Esophagus (tissue), 2 donors: ENCODE measurements at regions not wholly inside any gene's neighbourhood (a gene's known extent, or its start where the extent isn't known, plus 50 kb on each side); places are given as distances from the start of the nearest gene placed in this dataset.

Source experiments
- H3K27ac ChIP-seq, 2 donors: one replicate each; pipeline ENCODE4 v1.5.1; 2013; ENCODE audit warnings: low read depth in 2 of 2, mild to moderate bottlenecking in 2 of 2, inconsistent platforms in 1 of 2, low read length in 1 of 2, moderate library complexity in 1 of 2
- H3K27me3 ChIP-seq, 2 donors: one replicate each; pipeline ENCODE4 v1.6.1; 2013; ENCODE audit warnings: low read length in 2 of 2, control low read depth in 1 of 2, mild to moderate bottlenecking in 1 of 2; ENCODE audit not compliant: insufficient read depth in 2 of 2, control insufficient read depth in 1 of 2
- H3K36me3 ChIP-seq, 2 donors: one replicate each; pipeline ENCODE4 v1.6.1; 2013; ENCODE audit warnings: low read length in 1 of 2; ENCODE audit not compliant: control insufficient read depth in 2 of 2, insufficient read depth in 2 of 2
- H3K4me1 ChIP-seq, 2 donors: one replicate each; pipeline ENCODE4 v1.6.1; 2013; ENCODE audit warnings: low read length in 1 of 2; ENCODE audit not compliant: control insufficient read depth in 2 of 2, insufficient read depth in 2 of 2
- H3K4me3 ChIP-seq, 2 donors: one replicate each; pipeline ENCODE4 v1.5.1; 2013; ENCODE audit warnings: low read length in 2 of 2, mild to moderate bottlenecking in 2 of 2, low read depth in 1 of 2, moderate library complexity in 1 of 2
- H3K9me3 ChIP-seq, 2 donors: one replicate each; pipeline ENCODE4 v1.6.1; 2013; ENCODE audit warnings: mild to moderate bottlenecking in 2 of 2, low read depth in 1 of 2, low read length in 1 of 2, moderate library complexity in 1 of 2; ENCODE audit not compliant: control insufficient read depth in 2 of 2, insufficient read depth in 1 of 2
- WGBS, 2 donors: extraction: QIAGEN DNeasy Blood & Tissue Kit; methylation state at CpG; one replicate each; pipeline ENCODE4 v1.1.7; 2013; 5-methylcytosine and 5-hydroxymethylcytosine counted together
- donor health status: healthy with polysubstance abuse.
- donor health status: Bipolar disorder and iron deficiency.

- no peak overlapping the region for H3K4me3 ChIP-seq
- H3K27me3 ChIP-seq = no peaks in the 10 kb centered on the region
- H3K9me3 ChIP-seq = no peaks in the 10 kb centered on the region
- no peaks in the 10 kb centered on the region for H3K4me1 ChIP-seq
- no peak overlapping the region for H3K27ac ChIP-seq
- 74% methylated on average over 5 of the region's 5 CpGs for WGBS, 2 donors
- no peaks in the 10 kb centered on the region for H3K36me3 ChIP-seq
Measured at GRCh38 chr18:25612466-25612865, 260.5 kb upstream of the ZNF521 start.

- H3K27me3 ChIP-seq = no peaks in the 10 kb centered on the region
- 80 to 86% methylated on average over 4 of the region's 4 CpGs for WGBS, 2 donors
- no peak overlapping the region for H3K27ac ChIP-seq
- H3K9me3 ChIP-seq = no peaks in the 10 kb centered on the region
- H3K36me3 ChIP-seq = no peaks in the 10 kb centered on the region
- H3K4me1 ChIP-seq = no peaks in the 10 kb centered on the region
- no peak overlapping the region for H3K4me3 ChIP-seq
Measured at GRCh38 chr18:25608091-25608490, 256.1 kb upstream of the ZNF521 start.

GRCh38 chr18:25604894-25605597, 253.1 kb upstream of the ZNF521 start:
- H3K4me3 ChIP-seq = no peak overlapping the region
- no peaks in the 10 kb centered on the region for H3K4me1 ChIP-seq
- no peaks in the 10 kb centered on the region for H3K36me3 ChIP-seq
- no peak overlapping the region for H3K27ac ChIP-seq
- H3K27me3 ChIP-seq = no peaks in the 10 kb centered on the region
- 83 to 87% methylated on average over 15 of the region's 15 CpGs for WGBS, 2 donors
- no peaks in the 10 kb centered on the region for H3K9me3 ChIP-seq

GRCh38 chr18:25604196-25604893, 252.4 kb upstream of the ZNF521 start:
- no peaks in the 10 kb centered on the region for H3K27me3 ChIP-seq
- H3K4me3 ChIP-seq = no peak overlapping the region
- H3K4me1 ChIP-seq = no peaks in the 10 kb centered on the region
- H3K36me3 ChIP-seq = no peaks in the 10 kb centered on the region
- no peak overlapping the region for H3K27ac ChIP-seq
- 86 to 89% methylated on average over 8 of the region's 8 CpGs for WGBS, 2 donors
- H3K9me3 ChIP-seq = no peaks in the 10 kb centered on the region

GRCh38 chr18:25599443-25599842, 247.5 kb upstream of the ZNF521 start:
- Histone ChIP-seq H3K4me1 (no peaks in the 10 kb centered on the region), H3K9me3 (no peaks in the 10 kb centered on the region), H3K36me3 (no peaks in the 10 kb centered on the region), H3K27me3 (no peaks in the 10 kb centered on the region), H3K27ac (no peak overlapping the region), H3K4me3 (no peak overlapping the region)

GRCh38 chr18:25597476-25597875, 245.5 kb upstream of the ZNF521 start:
- no peak overlapping the region for H3K4me3 ChIP-seq
- H3K4me1 ChIP-seq = no peaks in the 10 kb centered on the region
- H3K27me3 ChIP-seq = no peaks in the 10 kb centered on the region
- H3K27ac ChIP-seq = no peak overlapping the region
- no peaks in the 10 kb centered on the region for H3K9me3 ChIP-seq
- H3K36me3 ChIP-seq = no peaks in the 10 kb centered on the region
- 76 to 78% methylated on average over 9 of the region's 9 CpGs for WGBS, 2 donors

- H3K9me3 ChIP-seq = no peaks in the 10 kb centered on the region
- H3K4me1 ChIP-seq = no peaks in the 10 kb centered on the region
- 84 to 85% methylated on average over 7 of the region's 7 CpGs for WGBS, 2 donors
- no peak overlapping the region for H3K4me3 ChIP-seq
- no peaks in the 10 kb centered on the region for H3K36me3 ChIP-seq
- no peaks in the 10 kb centered on the region for H3K27me3 ChIP-seq
- H3K27ac ChIP-seq = no peak overlapping the region
Measured at GRCh38 chr18:25595274-25596060, 243.5 kb upstream of the ZNF521 start.

- Histone ChIP-seq H3K27ac (no peak overlapping the region), H3K4me3 (no peak overlapping the region), H3K9me3 (no peaks in the 10 kb centered on the region), H3K27me3 (no peaks in the 10 kb centered on the region), H3K4me1 (no peaks in the 10 kb centered on the region), H3K36me3 (no peaks in the 10 kb centered on the region)
- WGBS, 2 donors = 90 to 100% methylated on average over 1 of the region's 1 CpG
Measured at GRCh38 chr18:25594351-25594750, 242.4 kb upstream of the ZNF521 start.

- H3K27ac ChIP-seq = no peak overlapping the region
- H3K27me3 ChIP-seq = no peaks in the 10 kb centered on the region
Measured at GRCh38 chr18:25592804-25593360, 240.9 kb upstream of the ZNF521 start.

More at GRCh38 chr18:25592804-25593360, 240.9 kb upstream of the ZNF521 start:
- H3K9me3 ChIP-seq = no peaks in the 10 kb centered on the region
- WGBS, 2 donors = 49 to 59% methylated on average over 2 of the region's 2 CpGs
- H3K4me1 ChIP-seq = no peaks in the 10 kb centered on the region
- H3K36me3 ChIP-seq = no peaks in the 10 kb centered on the region
- no peak overlapping the region for H3K4me3 ChIP-seq
